GM18499 (cell line): ENCODE measurements at regions not wholly inside any gene's neighbourhood (a gene's known extent, or its start where the extent isn't known, plus 50 kb on each side); places are given as distances from the start of the nearest gene placed in this dataset.

Experiments
- ATAC-seq: cut with Tn5 transposase; IDR thresholded peaks from one replicate; pipeline ENCODE4 v1.9.1; 2021; ENCODE audit warnings: moderate number of reproducible peaks; ENCODE audit not compliant: insufficient read depth, unreplicated experiment

DNA sequence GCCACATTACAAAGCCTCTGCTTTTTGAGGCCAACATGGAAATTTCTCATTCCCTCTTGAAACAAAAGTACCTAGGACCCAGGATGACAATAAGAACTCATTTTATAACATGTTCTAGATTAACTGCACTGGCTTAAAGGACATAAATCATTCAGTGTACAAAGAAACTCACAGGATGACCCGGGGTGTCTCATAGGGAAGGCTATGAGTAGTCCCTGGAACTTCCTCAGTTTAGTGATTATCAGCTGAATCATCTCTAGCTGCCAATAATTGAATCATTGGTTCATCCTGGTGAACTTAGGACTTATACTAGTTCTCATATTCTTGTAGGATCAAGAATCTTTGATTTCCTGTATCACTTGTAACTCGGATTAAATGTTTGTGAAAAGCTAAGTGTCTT, 95.8 kb upstream of the WDR1 start:
- no peak for ATAC-seq

DNA sequence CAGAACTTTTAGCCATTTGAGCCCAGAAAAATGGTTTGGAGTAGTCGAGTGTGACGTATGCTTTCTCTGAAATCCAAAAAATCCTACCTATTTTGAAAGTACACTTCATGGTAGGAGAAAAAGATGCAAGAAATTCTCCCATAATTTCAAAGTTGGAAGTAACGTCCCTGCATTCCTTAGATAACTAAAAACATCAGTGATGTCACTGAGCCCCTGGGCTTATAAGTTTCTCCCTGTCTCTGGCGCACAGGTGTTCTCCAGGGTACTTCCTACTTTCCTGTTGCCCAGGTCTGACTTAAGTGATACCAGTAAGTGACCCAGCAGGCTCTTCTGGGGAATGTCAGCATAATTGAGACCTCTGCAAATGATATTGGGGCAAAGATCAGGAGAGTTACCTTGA, 90.5 kb upstream of the WDR1 start:
- ATAC-seq: no peak

DNA sequence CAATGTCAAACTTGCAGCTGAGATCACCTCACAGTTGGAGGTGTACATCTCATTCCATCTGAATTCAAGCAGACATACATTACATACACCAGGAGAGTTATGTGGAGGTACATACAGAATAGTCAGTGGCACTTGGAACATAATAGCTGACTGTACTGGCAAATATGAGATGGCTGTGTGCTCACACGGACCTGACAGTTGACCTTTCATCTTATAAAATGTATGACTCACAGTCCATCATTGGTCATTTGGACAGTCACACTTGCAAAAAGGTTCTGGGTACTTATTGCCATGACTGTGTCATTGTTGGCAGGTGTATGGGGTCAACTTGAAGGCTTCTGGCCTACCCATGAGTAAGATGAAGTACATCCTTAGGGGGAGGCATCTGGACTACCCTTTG, 88.6 kb upstream of the WDR1 start:
- no peak for ATAC-seq

DNA sequence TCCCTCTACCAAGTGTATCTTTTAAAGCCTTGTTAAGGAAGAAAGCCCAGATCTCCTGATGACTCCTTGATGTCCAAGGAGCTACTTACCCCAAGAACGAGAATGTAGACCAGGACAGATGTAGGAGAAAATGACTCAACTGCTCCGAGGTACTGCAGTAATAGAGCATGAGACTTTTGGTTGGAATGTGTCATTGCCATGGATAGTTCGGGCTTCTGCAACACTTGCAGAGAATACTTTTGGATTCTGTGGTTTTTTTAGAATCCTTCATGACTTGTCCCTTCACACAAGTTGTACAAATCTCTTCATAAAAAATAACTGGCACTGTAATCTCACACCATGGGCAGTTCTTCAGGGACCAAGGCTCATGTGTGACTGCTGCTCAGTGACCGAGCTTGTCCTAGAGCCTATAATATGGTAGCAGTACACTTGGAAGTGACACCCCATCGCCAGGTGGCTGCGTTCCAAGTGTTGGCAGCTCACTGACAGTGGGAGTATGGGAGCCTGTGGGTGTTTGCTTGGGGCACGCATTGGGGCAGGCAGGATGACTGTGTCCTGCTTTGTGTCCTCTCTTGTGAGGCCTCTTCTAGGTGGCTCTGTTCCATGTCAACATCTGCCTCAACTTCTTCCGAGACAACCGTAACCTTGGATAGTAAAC, 87.9 kb upstream of the WDR1 start:
- ATAC-seq: no peak

GRCh38 chr4:10203851-10204250, 87.3 kb upstream of the WDR1 start:
- ATAC-seq: no peak

- ATAC-seq: no peak
Observed at GRCh38 chr4:10201381-10202223, 85.0 kb upstream of the WDR1 start.

DNA sequence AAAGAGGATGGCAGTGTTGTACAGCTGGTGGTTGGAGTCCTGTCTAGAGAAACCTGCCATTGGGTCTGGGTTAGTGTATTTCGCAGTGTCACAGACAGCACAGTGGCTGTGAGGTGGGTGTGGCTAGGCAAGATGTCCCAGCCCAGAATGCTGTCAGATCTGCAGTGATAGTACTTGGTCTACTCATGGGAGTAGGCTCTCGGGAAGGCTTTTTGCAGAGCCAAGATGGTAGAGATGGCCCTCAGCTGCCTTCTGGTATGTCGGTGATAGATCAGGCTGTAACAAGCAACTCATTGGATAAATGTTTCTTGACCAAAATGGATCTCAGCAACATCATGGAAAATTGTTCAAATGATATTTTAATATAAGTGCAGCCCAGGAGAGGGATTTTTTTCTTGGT, 84.3 kb upstream of the WDR1 start:
- ATAC-seq: no peak

GRCh38 chr4:10198365-10198764, 81.8 kb upstream of the WDR1 start:
- no peak for ATAC-seq

DNA sequence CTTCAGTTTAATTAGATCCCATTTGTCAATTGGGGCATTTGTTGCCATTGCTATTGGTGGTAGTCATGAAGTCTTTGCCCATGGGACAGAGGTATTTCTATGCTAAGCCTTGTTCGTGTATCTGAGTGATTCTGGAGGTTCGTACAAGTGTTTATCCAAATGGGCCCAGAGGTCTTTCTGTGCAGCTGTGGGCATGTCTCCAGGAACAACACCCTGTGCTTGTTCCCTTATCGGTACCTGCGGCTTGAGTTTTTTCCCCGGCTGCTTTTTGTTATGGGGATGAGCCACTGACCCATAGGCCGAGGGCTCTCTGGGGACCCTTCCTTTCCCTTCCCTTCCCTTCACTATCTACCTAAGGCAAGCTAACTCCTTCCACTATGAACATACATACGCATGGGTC, 81.4 kb upstream of the WDR1 start:
- ATAC-seq: no peak

DNA sequence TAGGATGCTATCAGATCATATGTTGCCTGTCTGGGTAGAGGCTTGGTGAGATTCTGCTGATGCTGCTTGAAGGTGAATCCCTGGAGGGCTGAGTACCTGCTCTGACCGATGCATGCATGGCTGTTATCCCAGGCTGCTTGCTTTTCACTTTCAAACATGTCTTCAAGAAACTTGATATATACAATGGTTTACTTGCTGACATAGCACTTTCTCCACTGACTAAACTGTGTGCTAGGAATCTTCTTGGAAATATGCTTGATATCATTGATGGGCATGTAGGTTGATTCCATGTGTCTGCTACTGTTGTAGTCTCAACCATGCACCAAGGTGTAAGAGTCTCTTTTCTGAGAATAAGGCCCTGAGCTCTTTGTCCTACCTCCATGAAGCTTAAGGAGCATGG, 79.6 kb upstream of the WDR1 start:
- no peak for ATAC-seq

DNA sequence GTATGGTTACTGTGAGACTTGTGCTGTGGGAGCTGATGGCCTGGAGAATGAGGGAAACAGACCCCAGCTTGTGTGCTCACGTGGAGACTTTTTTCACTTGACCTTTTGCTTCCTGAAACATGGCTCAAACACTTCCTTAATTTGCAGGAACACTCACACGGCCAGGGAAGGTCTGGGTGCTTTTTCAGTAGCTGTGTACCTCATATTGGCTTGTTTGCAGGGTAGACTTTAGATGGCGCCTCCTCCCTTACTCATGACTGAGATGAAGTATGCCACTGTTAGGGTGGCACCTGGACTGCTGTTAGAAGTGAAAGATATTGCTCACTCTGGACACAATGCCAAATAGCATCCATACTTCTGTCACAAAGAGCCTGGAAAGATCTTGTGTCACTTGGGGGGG, 75.7 kb upstream of the WDR1 start:
- ATAC-seq: no peak

DNA sequence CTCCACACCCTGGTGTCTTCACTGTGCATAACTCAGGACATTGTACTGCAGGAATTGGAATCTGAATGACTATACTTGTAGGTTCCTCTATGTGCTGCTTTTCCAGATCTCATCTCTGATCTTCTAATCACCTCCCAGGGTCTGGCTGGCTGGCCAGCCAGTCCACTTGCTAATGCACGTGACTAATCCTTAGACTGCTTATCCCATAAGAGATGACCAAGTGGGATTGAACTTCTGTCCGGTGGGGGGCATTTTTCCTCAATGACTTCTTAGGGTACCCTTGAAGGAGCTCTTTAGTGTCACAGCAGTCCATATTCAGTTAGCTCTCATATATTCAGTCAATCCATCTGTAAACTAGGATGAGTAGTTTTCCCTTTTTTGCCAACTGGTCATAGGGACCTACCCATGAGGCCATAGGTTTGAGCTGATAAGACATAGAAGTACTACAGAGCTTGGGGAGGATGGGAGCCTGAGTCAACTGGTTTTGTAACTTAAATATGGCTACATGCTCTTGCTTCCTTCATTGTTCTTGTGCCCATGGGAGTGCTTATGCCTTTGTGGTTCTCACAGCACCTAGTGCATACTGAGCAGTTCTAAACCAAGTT, 71.9 kb upstream of the WDR1 start:
- no peak for ATAC-seq

- ATAC-seq: no peak
Observed at GRCh38 chr4:10186228-10187214, 69.9 kb upstream of the WDR1 start.

DNA sequence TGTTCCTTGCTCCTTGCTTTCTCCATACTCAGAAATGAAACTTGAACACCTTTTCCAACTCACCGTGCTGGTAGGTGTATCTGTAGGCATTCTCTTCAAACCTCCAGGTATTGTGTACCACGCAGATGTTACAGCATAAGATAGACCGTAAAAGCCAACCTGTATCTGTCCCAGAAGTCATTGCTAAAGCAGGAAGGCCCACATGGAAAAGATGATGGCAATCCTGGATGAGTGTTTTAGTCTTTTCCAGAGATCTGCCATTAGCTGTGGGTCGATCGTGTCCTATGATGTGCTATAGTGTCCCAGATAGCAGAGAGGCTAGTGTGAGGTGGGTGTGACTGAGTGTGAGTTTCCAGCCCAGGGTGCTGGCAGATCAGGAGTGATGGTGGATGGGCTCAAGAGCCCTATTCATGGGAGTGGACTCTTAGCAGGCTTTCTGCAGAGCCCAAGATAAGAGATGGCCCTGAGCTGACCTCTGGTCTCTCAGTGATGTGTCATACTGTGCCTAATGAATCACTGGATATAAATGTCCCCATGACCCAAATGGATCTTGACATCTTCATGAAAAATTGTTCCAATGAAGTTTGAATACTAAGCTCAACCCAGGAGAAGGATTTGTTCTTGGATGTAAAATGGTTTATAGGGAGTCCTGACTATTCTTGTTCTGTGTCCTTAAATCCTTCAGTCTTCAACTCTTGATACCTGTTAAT, 69.1 kb upstream of the WDR1 start:
- no peak for ATAC-seq

DNA sequence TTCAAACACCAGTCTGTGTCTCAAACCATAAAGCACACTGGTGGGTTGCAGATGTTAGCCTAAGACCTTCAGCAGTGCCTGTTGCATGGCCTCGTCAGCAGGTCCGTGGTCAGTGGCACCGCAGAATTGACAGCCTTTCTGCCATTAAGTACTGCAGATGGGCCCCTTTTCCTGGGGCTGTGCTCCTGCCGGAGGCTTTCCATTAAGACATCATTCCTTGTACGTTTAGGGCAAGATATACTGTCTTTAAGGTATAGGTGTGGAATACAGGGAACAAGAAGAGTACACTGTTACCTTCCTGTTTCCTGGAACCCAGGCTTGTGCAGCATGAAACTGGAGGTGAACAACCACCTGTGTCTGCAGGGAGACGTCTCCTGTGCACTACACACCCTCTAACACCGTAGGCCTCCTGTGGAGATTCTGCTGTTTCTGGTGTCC, 67.9 kb upstream of the WDR1 start:
- ATAC-seq: no peak

DNA sequence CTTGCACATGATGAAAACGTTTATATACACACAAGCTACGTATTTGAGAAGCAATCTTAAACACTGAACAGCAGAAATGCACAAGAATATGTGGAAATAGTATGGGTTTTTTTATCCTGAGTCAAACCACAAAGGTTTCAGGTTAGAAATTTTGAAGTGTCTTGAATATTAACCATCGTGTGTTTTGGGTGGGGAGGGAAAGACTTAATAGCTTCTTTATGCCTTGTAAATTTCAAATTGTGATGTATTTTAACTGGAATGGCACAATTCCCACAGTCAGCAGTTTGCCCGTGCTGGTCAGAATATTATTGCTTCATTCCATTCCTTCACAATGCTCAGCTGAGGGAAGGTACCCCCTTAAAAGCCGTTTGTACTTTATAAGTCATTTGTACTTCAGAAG, 67.4 kb upstream of the WDR1 start:
- ATAC-seq: no peak

DNA sequence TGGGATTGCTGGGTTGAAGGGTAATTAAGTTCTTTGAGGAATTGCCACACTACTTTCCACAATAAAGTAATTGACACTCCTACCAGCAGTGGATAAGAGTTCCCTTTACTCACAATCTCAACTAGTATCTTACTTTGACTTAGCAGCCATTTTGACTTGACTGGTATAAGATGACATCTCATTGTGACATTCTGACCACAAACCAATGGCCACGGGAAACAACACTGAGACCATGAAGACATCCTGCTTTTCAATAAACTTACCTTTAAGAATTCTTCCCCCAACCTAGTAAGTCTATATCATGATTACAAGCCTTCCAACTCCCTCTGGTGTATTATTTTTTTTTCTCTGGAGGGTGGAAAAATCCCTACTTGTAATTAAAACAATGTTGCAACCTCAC, 66.9 kb upstream of the WDR1 start:
- no peak for ATAC-seq

DNA sequence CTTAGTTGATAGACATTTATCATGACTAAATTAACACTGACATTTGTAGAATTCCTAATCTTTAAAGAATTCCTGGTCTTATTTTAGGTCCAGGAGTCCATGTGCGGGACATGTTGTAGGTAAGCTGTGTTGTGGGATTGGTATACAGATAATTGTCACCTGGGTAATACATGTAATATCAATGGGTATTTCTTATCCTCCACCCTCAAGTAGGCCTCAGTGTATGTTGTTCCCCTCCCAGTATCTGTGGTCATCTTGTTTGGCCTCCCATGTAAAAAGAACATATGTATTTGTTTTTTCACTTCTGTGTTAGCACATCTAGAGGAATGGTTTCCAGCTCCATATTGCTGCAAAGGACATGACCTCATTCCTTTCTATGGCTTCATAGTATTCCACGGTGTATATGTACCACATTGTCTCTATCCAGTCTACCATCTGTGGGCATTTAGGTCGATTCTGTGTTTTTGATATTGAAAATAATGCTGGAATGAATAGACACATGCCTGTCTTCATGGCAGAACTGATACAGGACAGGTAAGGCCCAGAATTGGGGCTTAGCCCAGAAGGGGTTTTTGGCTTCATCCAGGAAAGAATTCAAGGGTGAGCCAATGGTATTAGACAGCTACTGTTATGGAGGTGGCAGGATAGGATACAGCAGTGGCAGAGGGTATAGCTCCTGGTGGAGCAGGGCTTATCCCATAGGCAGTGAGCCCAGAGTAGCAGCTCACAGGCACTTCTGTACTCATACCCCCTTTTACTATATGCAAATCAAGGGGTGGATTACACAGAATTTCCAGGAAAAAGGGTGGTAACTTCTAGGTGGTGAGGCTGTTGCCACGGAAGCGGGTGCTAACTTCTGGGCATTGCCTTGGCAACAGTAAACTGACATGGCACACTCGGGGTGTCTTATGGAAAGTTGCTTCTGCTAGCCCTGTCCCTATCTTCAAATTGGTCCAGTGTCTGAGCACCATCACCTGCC, 66.1 kb upstream of the WDR1 start:
- ATAC-seq: no peak
